HG02623 (cell line): ENCODE measurements at regions not wholly inside any gene's neighbourhood (a gene's known extent, or its start where the extent isn't known, plus 50 kb on each side); places are given as distances from the start of the nearest gene placed in this dataset.

ENCODE experiments used
- ATAC-seq: cut with Tn5 transposase; IDR thresholded peaks from one replicate; pipeline ENCODE4 v1.9.1; 2021; ENCODE audit warnings: moderate library complexity; ENCODE audit not compliant: unreplicated experiment

DNA sequence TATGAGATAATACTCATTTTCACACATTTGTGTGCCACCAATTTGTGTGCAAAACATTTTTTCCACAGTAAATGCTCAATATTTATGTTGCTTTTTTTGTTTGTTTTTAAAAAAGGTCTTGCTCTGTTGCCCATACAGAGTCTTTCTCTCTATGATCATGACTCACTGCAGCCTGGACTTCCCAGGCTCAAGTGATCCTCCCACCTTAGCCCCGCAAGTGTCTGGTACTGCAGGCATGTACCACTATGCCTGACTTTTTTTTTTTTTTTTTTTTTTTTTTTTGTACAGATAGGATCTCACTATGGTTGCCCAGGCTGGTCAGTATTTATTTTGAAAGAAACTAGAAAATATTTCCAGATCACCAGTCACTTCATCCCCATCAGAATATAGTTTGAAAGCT, 297.8 kb upstream of the GYPC start:
- no peak for ATAC-seq

DNA sequence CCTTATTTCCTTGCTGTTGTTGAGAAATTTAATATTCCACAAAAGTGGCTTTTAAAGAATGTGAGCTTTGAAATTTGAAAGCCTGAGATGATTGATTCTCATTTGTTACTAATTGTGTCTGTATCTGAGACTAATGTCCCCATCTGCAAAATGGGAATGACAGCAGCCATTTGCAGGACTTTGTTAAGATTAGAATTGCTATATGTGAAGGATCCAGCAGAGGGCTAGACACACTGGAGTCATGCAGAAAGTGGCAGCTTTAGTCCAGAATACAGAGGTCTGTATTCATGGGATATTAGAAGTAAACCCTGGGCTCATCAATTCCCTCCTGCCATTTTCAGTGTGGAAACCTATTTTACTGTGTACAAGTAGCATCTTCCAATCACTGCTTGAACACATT, 296.5 kb upstream of the GYPC start:
- no peak for ATAC-seq

DNA sequence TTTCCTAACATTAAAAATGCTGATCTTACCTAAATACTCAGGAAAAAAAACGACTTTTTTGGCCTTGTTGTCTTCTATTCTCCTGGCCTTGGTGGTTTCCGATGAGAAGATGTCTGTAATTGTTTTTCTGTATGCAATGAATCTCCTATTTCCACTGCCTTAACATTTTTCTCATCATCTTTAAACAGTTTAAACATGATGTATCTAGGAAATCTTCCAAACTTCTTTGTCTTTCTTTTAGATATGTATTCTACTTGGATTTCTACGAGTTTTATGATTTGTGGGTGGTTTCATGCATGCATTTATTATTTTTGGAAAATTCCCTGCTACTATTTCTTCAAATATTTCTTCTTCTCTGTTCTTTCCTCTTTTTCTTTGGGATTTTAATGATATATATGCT, 288.6 kb upstream of the GYPC start:
- ATAC-seq, result no peak

- ATAC-seq, result no peak
Observed at GRCh38 chr2:126368758-126369157, 287.2 kb upstream of the GYPC start.

- no peak for ATAC-seq
Observed at GRCh38 chr2:126370201-126370600, 285.8 kb upstream of the GYPC start.

DNA sequence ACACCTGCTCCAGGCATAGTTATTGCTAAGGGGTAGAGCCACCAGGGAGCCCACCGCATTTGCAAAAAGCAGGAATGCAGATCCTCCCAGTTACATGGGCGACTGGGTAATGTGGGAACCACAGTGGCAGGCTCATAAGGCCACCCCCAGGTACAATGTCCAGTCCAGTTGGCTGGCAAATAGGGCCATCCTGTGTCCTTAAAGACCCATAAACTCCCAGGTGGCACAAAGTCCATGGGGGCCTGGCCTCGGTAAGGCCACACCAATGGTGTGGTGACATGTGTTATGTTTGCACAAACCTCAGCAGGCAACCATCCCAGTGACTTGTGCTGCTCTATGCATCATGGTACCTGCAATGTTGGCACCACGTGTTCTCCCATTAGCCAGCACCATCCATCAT, 283.6 kb upstream of the GYPC start:
- ATAC-seq, result no peak

DNA sequence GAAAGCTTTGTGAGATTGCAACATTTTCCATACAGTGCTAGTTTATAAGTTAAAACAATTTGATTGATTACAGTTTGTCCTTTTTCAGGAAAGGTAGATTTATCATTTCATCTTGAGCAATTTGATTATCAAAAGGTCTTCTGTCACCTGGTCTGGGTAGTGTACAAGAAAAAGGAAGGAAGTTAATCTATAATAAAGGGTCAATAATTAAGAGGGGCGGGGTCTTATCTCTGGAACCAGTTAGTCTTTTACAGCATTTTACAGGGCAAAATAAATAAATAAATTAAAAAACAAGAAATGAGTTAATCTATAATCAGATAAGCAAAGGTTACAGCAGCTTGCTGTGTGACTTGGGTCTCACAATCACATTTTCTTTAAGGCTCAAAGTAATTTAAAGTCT, 277.8 kb upstream of the GYPC start:
- no peak for ATAC-seq

GRCh38 chr2:126381091-126381490, 274.9 kb upstream of the GYPC start:
- no peak for ATAC-seq

GRCh38 chr2:126382998-126383397, 273.0 kb upstream of the GYPC start:
- ATAC-seq, result no peak

DNA sequence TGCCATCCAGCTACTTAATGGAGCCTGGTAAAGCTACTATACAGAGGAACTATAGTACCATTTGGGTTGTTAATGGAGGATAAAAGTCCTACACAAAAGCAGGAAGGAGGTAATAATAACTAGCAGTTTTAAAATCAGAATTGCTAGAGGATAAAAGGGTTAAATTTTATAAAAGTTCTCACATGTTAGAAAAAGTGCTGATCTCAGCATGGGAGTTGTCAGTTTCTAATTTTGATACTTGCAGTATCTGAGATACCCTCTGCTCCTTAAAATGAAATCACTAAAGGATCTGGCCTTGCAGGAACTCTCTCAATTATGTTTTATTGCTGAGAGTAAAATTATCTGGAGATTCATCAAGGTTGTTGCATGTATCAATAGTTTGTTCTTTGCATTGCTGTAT, 272.2 kb upstream of the GYPC start:
- no peak for ATAC-seq

- ATAC-seq, result no peak
Observed at GRCh38 chr2:126385441-126385840, 270.5 kb upstream of the GYPC start.

- ATAC-seq, result no peak
Observed at GRCh38 chr2:126385983-126386382, 270.0 kb upstream of the GYPC start.

DNA sequence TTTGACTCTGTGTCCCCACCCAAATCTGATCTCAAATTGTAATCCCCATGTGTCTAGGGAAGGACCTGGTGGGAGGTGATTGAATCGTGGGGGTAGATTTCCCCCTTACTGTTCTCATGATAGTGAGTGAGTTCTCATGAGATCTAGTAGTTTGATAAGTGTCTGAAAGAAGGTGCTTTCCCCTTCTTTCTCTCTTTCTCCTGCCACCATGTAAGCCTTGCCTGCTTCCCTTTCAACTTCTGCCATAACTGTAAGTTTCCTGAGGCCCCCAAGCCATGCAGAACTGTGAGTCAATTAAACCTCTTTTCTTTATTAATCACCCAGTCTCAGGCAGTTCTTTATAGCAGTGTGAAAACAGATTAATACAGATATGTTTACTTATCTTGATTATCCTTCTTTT, 266.5 kb upstream of the GYPC start:
- no peak for ATAC-seq

GRCh38 chr2:126392889-126393288, 263.1 kb upstream of the GYPC start:
- no peak for ATAC-seq

DNA sequence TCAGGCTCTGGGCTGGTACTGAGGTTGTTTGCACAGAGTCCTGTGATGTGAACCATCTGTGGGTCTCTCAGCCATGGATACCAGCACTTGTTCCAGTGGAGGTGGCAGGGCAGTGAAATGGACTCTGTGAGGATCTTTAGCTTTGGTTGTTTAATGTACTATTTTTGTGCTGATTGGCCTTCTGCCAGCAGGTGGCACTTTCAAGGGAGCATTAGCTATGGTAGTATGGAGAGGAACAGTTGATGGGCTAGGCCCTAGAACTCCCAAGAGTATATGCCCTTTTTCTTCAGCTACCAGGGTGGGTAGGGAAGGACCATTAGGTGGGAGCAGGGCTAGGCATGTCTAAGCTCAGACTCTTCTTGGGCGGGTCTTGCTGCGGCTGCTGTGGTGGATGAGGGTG, 257.0 kb upstream of the GYPC start:
- no peak for ATAC-seq

DNA sequence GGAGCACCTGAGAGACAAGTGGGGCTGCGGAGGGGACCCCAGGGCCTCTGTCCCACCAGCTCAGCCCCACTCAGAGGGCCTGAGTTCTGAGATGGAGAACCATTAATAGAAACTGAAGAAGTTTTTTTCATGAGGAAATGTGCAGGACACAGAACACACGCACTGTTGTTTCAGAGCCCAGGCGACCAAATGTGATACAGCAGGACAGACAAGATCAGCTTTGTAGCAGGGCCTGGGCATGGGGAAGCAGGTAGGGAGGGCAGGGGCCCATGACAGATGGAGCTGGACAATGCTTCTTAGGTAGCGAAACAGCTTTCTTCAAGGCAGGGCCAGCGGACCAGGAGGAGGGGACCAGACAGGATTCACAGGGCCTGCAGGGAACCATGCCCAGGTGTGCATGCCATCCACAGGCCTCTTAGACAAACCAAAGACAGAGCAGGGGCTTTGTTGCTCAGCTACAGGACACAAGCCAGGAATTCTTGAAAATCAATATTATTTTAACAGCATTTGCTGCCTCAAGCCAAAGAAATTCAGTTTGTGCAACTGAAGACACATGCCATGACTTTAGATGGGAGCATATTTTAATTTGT, 252.8 kb upstream of the GYPC start:
- ATAC-seq, result no peak

- ATAC-seq, result no peak
Observed at GRCh38 chr2:126406267-126406666, 249.7 kb upstream of the GYPC start.

- ATAC-seq, result no peak
Observed at GRCh38 chr2:126408671-126409070, 247.3 kb upstream of the GYPC start.

GRCh38 chr2:126409850-126410249, 246.1 kb upstream of the GYPC start:
- no peak for ATAC-seq

- no peak for ATAC-seq
Observed at GRCh38 chr2:126413079-126413478, 242.9 kb upstream of the GYPC start.

DNA sequence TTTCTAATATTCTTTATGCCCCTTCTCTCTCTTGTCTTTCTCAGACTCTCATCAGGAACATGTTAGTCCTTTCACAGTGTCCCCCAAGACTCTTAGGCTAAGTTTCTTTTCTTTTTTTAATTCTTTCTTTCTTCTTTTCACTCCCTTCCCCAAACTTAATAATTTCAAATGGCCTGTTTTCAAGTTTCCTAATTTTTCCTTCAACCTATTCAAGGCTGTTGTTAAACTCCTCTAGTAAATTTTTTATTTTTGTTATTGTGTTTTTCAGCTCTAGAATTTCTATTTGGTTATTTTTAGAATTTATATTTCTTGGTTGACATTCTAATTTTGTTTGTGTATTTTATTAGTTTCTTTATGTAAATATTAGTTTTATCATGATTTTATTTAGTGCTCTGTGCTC, 236.6 kb upstream of the GYPC start:
- no peak for ATAC-seq

DNA sequence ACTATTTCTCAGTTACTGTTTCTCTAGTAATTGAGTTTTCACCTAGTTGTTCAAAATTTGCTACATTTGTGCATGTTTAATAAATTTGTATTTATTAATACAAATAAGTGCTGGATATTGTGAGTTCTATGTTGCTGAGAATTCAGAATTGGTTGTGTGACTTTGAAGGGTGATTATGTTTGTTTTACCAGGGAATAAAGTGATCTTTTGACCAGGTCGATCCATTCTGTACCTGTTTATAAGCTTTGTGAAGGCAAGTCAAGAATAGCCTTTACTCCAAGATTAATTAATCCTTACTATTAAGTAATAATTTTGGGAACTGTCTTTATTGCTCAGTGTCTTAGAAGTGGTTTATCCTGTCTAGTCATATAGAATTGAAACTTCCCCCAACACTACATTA, 230.0 kb upstream of the GYPC start:
- no peak for ATAC-seq

DNA sequence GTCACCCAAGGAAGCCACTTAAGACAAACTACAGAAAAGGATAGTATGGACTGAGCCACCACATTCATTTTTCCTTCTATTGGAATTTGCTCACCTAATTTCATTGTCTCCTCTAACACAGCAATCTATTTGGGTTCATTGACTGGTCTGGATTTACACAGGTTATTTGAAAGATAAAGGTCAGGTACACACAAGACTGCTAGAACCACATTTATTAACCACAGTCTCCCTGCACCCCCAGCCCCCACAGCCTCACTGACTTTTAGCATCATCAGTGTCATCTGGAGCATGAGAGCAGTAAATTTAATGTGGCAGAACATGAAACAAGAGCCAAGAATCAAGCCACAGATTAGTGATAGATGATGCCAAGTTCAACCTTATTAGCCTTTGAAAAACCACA, 226.9 kb upstream of the GYPC start:
- no peak for ATAC-seq

DNA sequence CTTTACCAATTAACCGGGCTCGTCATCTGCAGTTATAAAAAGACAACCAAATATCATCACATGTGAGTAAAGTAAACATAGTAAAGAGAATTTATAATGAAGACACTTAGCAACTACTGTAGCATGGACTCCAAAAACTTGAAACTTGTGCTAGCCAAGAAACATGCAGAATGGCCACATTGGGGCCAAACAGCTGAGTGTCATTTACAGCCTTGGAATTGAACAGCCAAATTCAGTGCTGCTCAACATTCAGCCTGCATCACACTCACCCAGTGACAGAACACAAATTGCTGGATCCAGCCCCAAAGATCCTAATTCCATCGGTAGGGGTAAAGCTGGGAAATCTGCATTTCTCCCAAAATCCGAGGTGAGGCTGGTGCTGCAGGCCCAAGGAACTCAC, 224.8 kb upstream of the GYPC start:
- no peak for ATAC-seq
